GM10266 (cell line): ENCODE measurements at regions not wholly inside any gene's neighbourhood (a gene's known extent, or its start where the extent isn't known, plus 50 kb on each side); places are given as distances from the start of the nearest gene placed in this dataset.
"Not testable (repeated sequence)": the region's sequence is repeated elsewhere in the genome, so short reads cannot be mapped to it uniquely, and the experiment has no call there.

ENCODE experiments used
- DNase-seq: peaks from one replicate; pipeline ENCODE4 v3.0.0; 2012; ENCODE audit errors: extremely low spot score

GRCh38 chr7:150169943-150170490, 153.1 kb upstream of the LRRC61 start:
- not testable (repeated sequence) for DNase-seq

- DNase-seq = not testable (repeated sequence)
These were observed 139.6 kb upstream of the LRRC61 start for GRCh38 chr7:150183602-150184001.

GRCh38 chr7:150189963-150190362, 133.2 kb upstream of the LRRC61 start:
- not testable (repeated sequence) for DNase-seq

- DNase-seq = not testable (repeated sequence)
These were observed 130.6 kb upstream of the LRRC61 start for GRCh38 chr7:150192541-150192940.

GRCh38 chr7:150193866-150194265, 129.3 kb upstream of the LRRC61 start:
- not testable (repeated sequence) for DNase-seq
